GM04504 (cell line): ENCODE measurements at regions not wholly inside any gene's neighbourhood (a gene's known extent, or its start where the extent isn't known, plus 50 kb on each side); places are given as distances from the start of the nearest gene placed in this dataset.

ENCODE experiments used
- DNase-seq: peaks from one replicate; pipeline ENCODE4 v3.0.0-alpha.2; 2012; ENCODE audit warnings: low read depth

GRCh38 chr1:172801771-172802322 lies 142.9 kb downstream of the FASLG start:
- no peak for DNase-seq

DNA sequence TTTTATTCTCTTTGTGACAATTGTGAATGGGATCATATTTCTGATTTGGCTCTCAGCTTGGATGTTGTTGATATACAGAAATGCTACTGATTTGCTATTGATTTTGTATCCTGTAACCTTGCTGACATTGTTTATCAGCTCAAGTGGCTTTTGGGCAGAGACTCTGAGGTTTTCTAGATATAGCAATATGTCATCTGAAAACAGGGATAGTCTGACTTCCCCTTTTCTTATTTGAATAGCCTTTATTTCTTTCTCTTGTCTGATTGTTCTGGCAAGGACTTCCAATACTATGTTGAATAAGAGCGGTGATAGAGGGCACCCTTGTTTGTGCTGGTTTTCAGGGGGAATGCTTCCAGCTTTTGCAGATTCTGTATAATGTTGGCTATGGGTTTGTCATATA lies 150.8 kb downstream of the FASLG start:
- DNase-seq, result no peak

- no peak for DNase-seq
Observed at GRCh38 chr1:172810480-172811175, 151.7 kb downstream of the FASLG start.

DNA sequence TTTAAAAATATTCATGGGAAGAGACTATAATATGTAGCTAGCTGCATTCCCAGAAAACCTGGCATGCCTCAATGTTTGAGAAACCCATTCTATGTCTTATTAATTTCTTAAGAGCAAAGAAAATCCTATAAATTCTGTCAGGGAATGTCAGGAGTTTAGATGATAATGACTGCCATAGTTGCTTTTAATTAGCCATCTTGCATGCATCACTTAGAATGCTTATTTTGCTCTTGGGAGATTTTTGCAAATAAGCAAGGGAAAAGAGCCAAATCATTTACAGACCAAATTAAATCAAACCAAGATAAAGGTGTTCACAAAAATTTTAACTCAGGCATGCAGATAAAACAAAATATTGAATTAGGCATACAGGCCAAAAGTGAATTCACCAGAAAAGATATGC lies 152.8 kb downstream of the FASLG start:
- DNase-seq, result no peak

- DNase-seq, result no peak
Observed at GRCh38 chr1:172812118-172812517, 153.2 kb downstream of the FASLG start.

DNA sequence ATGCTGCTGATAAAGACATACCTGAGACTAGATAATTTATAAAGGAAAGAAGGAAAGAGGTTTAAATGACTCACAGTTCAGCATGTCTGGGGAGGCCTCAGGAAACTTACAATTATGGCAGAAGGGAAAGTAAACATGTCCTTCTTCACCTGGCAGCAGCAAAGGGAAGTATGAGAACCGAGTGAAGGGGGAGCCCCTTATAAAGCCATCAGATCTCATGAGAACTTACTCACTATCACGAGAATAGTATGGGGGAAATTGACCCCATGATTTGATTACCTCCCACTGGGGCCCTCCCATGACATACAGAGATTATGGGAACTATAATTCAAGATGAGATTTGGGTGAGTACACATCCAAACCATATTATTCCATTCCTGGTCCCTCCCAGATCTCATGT lies 154.4 kb downstream of the FASLG start:
- no peak for DNase-seq

DNA sequence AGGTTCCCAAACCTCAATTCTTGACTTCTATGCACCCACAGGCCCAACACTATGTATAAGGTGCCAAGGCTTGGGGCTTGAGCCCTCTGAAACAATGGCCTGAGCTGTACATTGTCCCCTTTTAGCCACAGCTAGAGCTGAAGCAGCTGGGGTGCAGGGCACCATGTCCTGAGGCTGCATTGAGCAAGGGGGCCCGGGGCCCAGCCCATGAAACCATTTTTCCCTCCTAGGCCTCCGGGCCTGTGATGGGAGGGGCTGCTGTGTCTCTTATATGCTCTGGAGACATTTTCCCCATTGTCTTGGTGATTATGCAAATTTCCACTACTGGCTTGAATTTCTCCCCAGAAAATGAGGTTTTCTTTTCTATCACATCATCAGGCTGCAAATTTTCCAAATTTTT lies 155.5 kb downstream of the FASLG start:
- no peak for DNase-seq

- DNase-seq, result no peak
Observed at GRCh38 chr1:172815740-172816139, 156.8 kb downstream of the FASLG start.

DNA sequence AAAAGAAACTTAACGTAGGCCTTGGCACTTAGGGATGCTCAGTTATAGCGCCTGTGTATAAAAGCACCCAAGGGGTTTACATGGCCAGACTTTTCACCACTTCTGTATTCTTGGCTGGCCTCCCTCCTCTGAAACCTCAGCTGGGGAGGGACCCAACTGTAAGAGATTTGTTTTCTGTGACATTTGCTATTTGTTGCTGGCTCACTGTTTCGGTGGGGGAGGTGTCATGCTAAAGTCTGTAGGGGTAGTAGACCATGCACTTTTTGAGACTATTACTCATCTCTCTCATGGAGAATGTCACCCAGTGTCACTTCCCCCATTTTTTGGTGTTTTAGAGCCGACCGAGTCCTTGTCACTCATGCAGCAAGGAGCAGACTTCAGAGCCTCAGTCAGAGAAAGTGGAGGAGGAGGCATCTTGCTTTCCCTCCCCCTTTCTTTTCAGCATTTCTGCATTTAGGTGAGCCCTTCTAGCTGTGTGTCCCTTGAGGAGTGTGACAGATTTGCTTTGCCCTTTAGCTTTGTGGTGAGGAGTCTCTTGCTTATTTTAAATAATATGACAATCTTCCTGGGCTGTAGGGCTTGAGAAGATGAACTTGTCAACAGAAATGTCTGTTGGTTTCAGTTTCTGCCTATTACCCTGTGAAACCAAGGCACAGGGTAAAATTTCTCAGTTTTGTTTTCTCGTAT lies 160.1 kb downstream of the FASLG start:
- DNase-seq, result no peak

DNA sequence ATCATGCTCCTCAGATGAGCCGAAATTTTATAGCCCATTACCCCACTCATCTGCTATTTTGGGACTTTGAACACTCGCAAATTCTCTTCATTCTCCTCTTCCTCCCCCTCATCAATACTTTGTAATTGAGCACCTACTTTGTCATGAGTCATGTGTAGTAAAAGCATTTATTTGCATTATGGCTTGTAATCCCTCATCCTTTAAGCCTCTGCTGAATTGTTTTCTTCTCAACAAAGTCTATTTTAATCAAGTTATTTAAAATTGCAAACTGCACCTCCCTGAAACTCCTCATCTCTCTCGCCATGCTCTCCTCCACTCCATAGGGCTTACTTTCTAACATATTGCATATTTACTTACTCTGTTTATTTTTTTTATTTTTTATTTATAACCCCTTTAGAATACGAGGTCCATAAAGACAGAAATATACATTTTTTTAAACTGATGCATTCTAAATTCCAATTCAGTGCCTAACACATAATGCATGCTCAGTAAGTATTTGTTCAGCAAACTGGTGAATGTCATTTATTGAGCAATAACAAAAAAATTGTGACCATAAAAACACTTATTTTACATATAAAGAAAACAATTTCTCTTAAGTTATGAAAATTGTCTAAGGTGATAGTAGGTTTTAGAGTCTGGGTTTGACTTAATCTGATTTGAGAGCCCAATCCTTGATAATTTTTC lies 161.7 kb downstream of the FASLG start:
- DNase-seq, result no peak

GRCh38 chr1:172821609-172822274 lies 162.8 kb downstream of the FASLG start:
- peak; percentile 62 for DNase-seq

DNA sequence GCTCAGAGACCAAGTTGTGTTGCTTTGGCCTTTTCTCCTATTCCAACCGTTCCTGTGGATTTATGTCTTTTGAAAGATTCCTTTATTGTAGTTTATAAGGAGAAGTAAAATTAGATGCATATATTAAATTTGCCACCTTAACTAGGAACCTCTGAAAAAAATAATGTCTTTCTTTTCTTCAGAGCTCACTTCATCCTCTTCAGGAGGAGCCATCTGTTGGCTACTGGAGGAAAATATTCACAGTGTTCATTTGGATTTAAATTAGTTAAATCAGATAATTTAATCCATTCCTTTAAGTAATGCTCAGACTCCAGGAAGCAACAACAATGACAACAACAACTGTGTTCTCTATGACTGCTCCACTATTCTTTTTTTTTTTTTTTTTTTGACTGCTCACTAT lies 164.0 kb downstream of the FASLG start:
- no peak for DNase-seq

- peak; percentile 31 for DNase-seq
Observed at GRCh38 chr1:172823534-172823933, 164.6 kb downstream of the FASLG start.

DNA sequence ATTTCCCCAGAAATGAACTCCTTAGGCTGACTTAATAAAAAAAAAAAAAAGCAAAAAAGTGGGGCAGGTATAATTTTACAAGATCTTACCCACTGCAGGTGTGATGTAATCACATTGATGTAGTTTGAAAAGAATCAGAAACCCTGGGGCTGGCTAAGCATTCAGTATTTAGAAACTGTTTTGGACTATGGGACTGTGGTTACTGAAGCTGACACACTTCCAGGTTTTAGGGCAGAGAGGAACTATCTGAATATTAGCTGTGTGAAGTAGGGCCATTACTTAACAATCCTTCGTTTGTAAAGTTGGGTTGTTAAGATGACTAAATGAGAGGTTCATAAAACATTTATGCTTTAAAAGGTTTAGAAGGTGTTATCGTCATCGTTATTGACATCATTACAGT lies 165.3 kb downstream of the FASLG start:
- DNase-seq, result no peak

- DNase-seq, result peak; percentile 78
Observed at GRCh38 chr1:172826096-172826741, 167.3 kb downstream of the FASLG start.

- DNase-seq, result no peak
Observed at GRCh38 chr1:172827301-172827700, 168.4 kb downstream of the FASLG start.

- no peak for DNase-seq
Observed at GRCh38 chr1:172827841-172828240, 168.9 kb downstream of the FASLG start.

GRCh38 chr1:172832006-172832725 lies 173.3 kb downstream of the FASLG start:
- DNase-seq, result no peak

DNA sequence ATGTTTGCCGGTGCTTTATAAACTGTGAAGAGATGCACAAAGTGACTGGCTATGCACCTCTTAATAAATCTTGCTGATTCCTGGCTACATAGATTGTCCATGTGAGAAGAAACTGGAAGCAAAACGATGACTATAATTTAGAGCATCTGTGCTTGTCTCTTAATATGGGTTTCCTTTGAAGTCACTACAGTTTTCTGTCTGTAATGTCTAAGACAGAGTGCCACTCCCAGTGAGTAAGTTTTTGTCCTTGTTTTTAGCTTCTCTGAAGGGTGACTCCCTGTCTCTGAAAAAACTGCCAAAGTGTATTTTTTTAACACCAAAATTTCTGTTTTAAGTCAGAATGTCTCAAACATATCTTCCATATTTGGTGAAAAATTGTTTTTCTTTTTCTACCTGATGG lies 175.1 kb downstream of the FASLG start:
- no peak for DNase-seq

DNA sequence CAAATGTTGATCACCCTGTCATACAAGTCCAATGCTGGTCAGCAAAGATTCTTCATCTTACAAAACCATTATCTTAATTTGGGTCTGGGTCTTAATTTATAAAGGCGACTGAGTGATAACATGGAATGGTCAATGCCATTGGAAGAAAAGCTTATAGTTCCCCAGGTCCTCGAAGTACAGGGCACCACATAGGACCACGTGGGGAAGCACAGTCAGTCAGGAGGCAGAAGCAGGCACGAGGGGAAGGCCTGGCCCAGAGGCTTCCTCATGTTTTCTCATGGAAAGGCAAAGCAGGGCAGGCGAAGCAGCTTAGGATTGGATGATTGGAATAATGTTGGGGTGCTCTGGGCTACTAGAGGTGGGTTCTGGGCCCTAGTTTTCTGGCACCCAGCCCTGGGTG lies 175.7 kb downstream of the FASLG start:
- no peak for DNase-seq

DNA sequence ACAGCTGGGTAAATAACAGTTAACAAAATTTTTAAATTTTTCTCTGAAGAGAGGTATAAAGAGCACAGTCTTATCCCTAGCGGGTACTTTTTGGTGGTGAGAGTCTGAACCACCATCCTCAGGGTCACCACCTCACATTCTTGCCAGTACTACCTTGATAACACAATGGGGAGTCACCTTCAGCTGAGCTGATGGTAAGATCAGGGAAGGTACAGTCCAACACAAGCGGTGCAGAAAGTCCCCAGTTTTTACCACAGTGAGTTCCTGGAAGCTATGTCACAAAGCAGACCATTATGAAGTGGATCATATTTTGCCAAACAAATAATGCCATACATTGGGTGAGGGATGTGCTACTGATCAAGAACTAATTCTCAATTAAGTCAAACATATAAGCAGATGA lies 176.9 kb downstream of the FASLG start:
- no peak for DNase-seq
